Sigmoid colon (tissue), 6 donors: ENCODE measurements at regions not wholly inside any gene's neighbourhood (a gene's known extent, or its start where the extent isn't known, plus 50 kb on each side); places are given as distances from the start of the nearest gene placed in this dataset.
"Not testable (repeated sequence)": the region's sequence is repeated elsewhere in the genome, so short reads cannot be mapped to it uniquely, and the experiment has no call there.

ENCODE experiments used
- DNase-seq: peaks from one replicate; pipeline ENCODE4 v3.0.0-alpha.2; 2019
- H3K27ac ChIP-seq, 4 donors: fragments of 200-600 bp; sonication (generic); one replicate each; pipeline ENCODE4 v1.5.1; 2016 to 2019; ENCODE audit warnings: mild to moderate bottlenecking in 1 of 4
- H3K27me3 ChIP-seq, 3 donors: fragments of 200-600 bp; sonication (generic); one replicate each; pipeline ENCODE4 v1.5.1; 2019; ENCODE audit warnings: mild to moderate bottlenecking in 1 of 3
- H3K36me3 ChIP-seq, 4 donors: fragments of 200-600 bp; sonication (generic); one replicate each; pipeline ENCODE4 v1.5.1; 2016 to 2019
- H3K4me1 ChIP-seq, 4 donors: fragments of 200-600 bp; sonication (generic); one replicate each; pipeline ENCODE4 v1.5.1; 2017 to 2019
- H3K4me3 ChIP-seq, 4 donors: fragments of 200-600 bp; sonication (generic); one replicate each; pipeline ENCODE4 v1.5.1; 2017 to 2019; ENCODE audit warnings: mild to moderate bottlenecking in 2 of 4, moderate library complexity in 1 of 4
- H3K9me3 ChIP-seq, 4 donors: fragments of 200-600 bp in 3 of 4; sonication (generic) in 3 of 4; one replicate each; pipeline versions ENCODE4 v1.5.1 to v1.6.1; 2013 to 2019
- EP300 ChIP-seq, 4 donors: sonication (generic); formaldehyde crosslinking; IDR thresholded peaks; one replicate each; pipeline ENCODE4 v1.6.1; 2017; ENCODE audit warnings: antibody characterized with exemption in 4 of 4
- POLR2A ChIP-seq, 2 donors: fragments of 450-650 bp; IDR thresholded peaks; one replicate each; pipeline ENCODE4 v1.6.1; 2016; ENCODE audit warnings: antibody characterized with exemption in 2 of 2, mild to moderate bottlenecking in 2 of 2, moderate library complexity in 2 of 2
- POLR2AphosphoS5 ChIP-seq, 4 donors: sonication (generic); formaldehyde crosslinking; IDR thresholded peaks; one replicate each; pipeline ENCODE4 v1.6.1; 2017; ENCODE audit warnings: antibody characterized with exemption in 4 of 4
- WGBS, 2 donors: extraction: QIAGEN DNeasy Blood & Tissue Kit; methylation state at CpG; one replicate each; pipeline ENCODE4 v1.1.7; 2013; 5-methylcytosine and 5-hydroxymethylcytosine counted together
- intact Hi-C: fragments of 100-400 bp; cut with DNase I; formaldehyde crosslinking; loops from one replicate; pipeline ENCODE4 v1.15.1; 2023
- TF ChIP-seq, protein P1 (sequence below), 4 experiments: fragments of 450-650 bp in 3 of 4; fragments of 200-600 bp in 1 of 4; IDR thresholded peaks; one replicate each; pipeline ENCODE4 v1.5.1; 2016 to 2019; ENCODE audit warnings: antibody characterized with exemption in 4 of 4, mild to moderate bottlenecking in 3 of 4, moderate library complexity in 2 of 4
- donor health status: healthy with polysubstance abuse.
- donor health status: healthy.

DNA sequence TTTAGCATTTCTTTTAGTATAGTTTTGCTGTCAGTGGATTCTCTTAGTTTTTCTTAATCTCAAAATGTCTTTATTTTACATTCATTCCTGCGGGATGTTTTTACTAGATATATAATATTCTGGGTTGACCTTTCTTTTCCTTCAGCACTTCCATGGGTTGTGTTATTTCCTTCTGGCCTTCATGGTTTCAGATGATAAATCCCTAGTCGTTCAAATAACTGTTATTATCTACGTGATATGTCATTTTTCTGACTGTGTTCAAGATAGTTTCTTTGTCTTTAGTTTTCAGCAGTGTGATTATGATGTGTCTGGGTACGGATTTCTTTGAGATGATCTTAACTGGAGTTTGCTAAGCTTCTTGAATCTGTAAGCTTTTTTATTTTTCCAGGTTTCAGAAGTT lies 75.7 kb upstream of the ELN start:
- Histone ChIP-seq H3K36me3 (no peaks in the 10 kb centered on the region), H3K27me3 (no peaks in the 10 kb centered on the region), H3K4me3 (no peak overlapping the region), H3K27ac (no peak overlapping the region), H3K4me1 (no peaks in the 10 kb centered on the region), H3K9me3 (peaks cover 0 to 2% (median 0%) of the 10 kb centered on the region in 4 donors)
- no peak for DNase-seq
- WGBS, 2 donors = 86 to 91% methylated on average over 4 of the region's 4 CpGs
- intact Hi-C loops = no loop called here
- TF ChIP-seq POLR2AphosphoS5 (IDR thresholded peaks at IDR 0.05) (no peak), EP300 (IDR thresholded peaks at IDR 0.05) (no peak), POLR2A (IDR thresholded peaks at IDR 0.05) (no peak)
- TF ChIP-seq, protein P1, sequence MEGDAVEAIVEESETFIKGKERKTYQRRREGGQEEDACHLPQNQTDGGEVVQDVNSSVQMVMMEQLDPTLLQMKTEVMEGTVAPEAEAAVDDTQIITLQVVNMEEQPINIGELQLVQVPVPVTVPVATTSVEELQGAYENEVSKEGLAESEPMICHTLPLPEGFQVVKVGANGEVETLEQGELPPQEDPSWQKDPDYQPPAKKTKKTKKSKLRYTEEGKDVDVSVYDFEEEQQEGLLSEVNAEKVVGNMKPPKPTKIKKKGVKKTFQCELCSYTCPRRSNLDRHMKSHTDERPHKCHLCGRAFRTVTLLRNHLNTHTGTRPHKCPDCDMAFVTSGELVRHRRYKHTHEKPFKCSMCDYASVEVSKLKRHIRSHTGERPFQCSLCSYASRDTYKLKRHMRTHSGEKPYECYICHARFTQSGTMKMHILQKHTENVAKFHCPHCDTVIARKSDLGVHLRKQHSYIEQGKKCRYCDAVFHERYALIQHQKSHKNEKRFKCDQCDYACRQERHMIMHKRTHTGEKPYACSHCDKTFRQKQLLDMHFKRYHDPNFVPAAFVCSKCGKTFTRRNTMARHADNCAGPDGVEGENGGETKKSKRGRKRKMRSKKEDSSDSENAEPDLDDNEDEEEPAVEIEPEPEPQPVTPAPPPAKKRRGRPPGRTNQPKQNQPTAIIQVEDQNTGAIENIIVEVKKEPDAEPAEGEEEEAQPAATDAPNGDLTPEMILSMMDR (IDR thresholded peaks at IDR 0.05) = no peak

DNA sequence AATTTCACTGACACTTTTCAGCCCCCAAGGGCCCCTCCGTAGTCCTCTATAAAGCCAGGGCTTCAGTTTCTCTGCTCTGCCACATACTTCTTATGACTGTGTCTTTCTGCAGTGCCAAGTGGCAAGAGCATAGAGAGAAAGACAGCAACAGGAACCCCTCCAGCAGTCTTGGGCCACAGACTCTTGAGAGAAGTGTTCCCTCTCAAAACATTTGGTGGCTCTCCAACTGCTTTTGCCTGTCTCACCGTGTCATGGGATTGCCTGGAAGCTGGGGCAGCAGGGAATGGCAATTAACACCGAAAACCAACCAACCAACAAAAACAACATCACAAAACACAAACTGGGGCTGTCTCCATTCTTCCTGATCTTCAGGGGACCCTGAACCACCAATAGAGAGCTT lies 73.8 kb upstream of the ELN start:
- TF ChIP-seq POLR2AphosphoS5 (IDR thresholded peaks at IDR 0.05) = no peak
- TF ChIP-seq, protein P1 (IDR thresholded peaks at IDR 0.05) = no peak
- no peak for TF ChIP-seq POLR2A (IDR thresholded peaks at IDR 0.05)
- TF ChIP-seq EP300 (IDR thresholded peaks at IDR 0.05) = no peak
- 83 to 86% methylated on average over 3 of the region's 3 CpGs for WGBS, 2 donors
- no peaks in the 10 kb centered on the region for H3K4me1 ChIP-seq
- H3K9me3 ChIP-seq = peaks cover 0 to 2% (median 0%) of the 10 kb centered on the region in 4 donors
- DNase-seq = no peak
- no peaks in the 10 kb centered on the region for H3K27me3 ChIP-seq
- H3K36me3 ChIP-seq = no peaks in the 10 kb centered on the region
- H3K4me3 ChIP-seq = no peak overlapping the region
- no peak overlapping the region for H3K27ac ChIP-seq
- intact Hi-C loops = no loop called here

DNA sequence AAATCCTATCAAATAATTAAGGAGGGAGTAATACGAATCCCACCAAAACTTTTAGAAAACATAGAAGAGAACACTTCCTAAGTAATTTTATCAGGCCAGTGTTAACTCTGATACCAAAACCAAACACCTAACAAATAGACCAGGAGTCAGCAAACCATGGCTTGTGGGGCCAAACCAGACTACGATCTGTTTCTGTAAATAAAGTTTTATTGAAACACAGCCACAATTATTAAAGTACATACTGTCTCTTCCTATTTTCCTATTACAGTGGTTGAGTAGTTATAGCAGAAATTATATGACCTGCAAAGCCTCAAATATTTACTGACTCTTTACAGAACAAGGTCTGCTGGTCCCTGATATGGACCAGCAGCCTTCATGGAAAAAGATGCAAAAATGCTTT lies 73.1 kb upstream of the ELN start:
- H3K27ac ChIP-seq = no peak overlapping the region
- no peaks in the 10 kb centered on the region for H3K36me3 ChIP-seq
- no peaks in the 10 kb centered on the region for H3K4me1 ChIP-seq
- no peak for TF ChIP-seq POLR2AphosphoS5 (IDR thresholded peaks at IDR 0.05)
- TF ChIP-seq, protein P1 (IDR thresholded peaks at IDR 0.05) = no peak
- TF ChIP-seq EP300 (IDR thresholded peaks at IDR 0.05) = no peak
- no peak for TF ChIP-seq POLR2A (IDR thresholded peaks at IDR 0.05)
- no peak for DNase-seq
- no peak overlapping the region for H3K4me3 ChIP-seq
- H3K27me3 ChIP-seq = no peaks in the 10 kb centered on the region
- no peaks in the 10 kb centered on the region for H3K9me3 ChIP-seq
- intact Hi-C loops = no loop called here
- 93 to 95% methylated on average over 2 of the region's 2 CpGs for WGBS, 2 donors

DNA sequence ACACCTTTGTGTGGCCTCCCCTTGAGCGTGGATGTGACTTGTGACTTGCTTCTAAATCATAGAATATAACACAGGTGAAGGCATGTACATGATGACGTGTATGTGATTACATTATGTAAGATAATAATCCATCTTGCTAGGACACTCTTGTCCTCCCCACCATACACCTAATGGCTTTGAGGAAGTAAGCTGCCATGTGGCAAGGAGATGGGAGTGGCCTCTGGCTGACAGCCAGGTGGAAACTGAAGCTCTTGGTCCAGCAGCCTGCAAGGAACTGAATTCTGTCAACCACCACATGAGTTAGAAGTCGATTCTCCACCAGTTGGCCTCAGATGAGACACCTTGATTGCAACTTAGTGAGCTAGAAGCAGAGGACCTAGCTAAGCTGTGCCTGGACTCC lies 67.4 kb upstream of the ELN start:
- intact Hi-C loops = no loop called here
- TF ChIP-seq POLR2A (IDR thresholded peaks at IDR 0.05) = no peak
- TF ChIP-seq, protein P1 (IDR thresholded peaks at IDR 0.05) = no peak
- no peak for TF ChIP-seq EP300 (IDR thresholded peaks at IDR 0.05)
- no peak for TF ChIP-seq POLR2AphosphoS5 (IDR thresholded peaks at IDR 0.05)
- Histone ChIP-seq H3K27ac (no peak overlapping the region), H3K4me1 (no peaks in the 10 kb centered on the region), H3K9me3 (peaks cover 0 to 9% (median 6%) of the 10 kb centered on the region in 4 donors), H3K36me3 (no peaks in the 10 kb centered on the region), H3K4me3 (no peak overlapping the region), H3K27me3 (no peaks in the 10 kb centered on the region)
- DNase-seq = no peak
- 34 to 54% methylated on average over 3 of the region's 3 CpGs for WGBS, 2 donors

DNA sequence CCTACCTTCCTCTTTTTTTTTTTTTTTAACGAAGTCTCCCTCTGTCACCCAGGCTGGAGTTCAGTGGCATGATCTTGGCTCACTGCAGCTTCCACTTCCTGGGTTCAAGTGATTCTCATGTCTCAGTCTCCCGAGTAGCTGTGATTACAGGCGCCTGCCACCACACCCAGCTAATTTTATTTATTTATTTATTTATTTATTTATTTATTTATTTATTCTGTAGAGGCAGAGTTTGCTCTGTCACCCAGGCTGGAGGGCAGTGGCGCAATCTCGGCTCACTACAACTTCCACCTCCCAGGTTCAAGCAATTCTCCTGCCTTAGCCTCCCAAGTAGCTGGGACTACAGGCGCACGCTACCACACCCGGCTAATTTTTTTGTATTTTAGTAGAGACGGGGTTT lies 66.0 kb upstream of the ELN start:
- WGBS, 2 donors = 95 to 96% methylated on average over 9 of the region's 9 CpGs
- DNase-seq, H3K4me3 ChIP-seq, H3K36me3 ChIP-seq, intact Hi-C loops, H3K27me3 ChIP-seq, H3K9me3 ChIP-seq, H3K27ac ChIP-seq, H3K4me1 ChIP-seq: not testable (repeated sequence)
